KBM-7 (cell line): ENCODE measurements at regions not wholly inside any gene's neighbourhood (a gene's known extent, or its start where the extent isn't known, plus 50 kb on each side); places are given as distances from the start of the nearest gene placed in this dataset.
"Not testable (repeated sequence)": the region's sequence is repeated elsewhere in the genome, so short reads cannot be mapped to it uniquely, and the experiment has no call there.

Experiments
- DNase-seq: peaks from one replicate; pipeline ENCODE4 v3.0.0-alpha.2; 2015
- in situ Hi-C: fragments of 300-500 bp; cut with MboI; formaldehyde crosslinking; loops from 2 replicates; pipeline ENCODE4 v1.14.3; 2020; ENCODE audit warnings: low sequenced_read_pairs, low pct_unique_long_range_greater_than_20kb, mixed read lengths

DNA sequence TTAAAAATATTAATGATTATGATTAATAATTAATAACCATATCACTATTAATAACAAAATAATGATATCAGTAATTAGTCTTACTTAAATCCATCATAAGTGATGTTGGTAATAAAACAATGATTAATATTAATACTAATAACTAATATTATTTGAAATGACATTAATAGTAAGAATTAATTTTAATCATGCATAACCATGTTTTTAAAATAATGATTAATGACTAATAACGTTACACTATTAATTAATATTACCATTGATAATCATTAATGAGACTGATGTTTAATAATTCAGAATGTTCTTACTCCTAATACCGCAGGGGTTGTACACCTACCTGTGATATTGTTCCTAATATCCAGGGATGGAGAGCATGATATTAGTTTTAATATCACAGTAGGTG is 53.4 kb upstream of the FRG2C start:
- DNase-seq: no peak
- in situ Hi-C loops: no loop called here

GRCh38 chr3:75611724-75612460 is 52.2 kb upstream of the FRG2C start:
- in situ Hi-C loops: not testable (repeated sequence)
- DNase-seq: peak; percentile 33
